HG03354 (cell line): ENCODE measurements at regions not wholly inside any gene's neighbourhood (a gene's known extent, or its start where the extent isn't known, plus 50 kb on each side); places are given as distances from the start of the nearest gene placed in this dataset.
"Not testable (repeated sequence)": the region's sequence is repeated elsewhere in the genome, so short reads cannot be mapped to it uniquely, and the experiment has no call there.

ENCODE experiments used
- ATAC-seq: cut with Tn5 transposase; IDR thresholded peaks from one replicate; pipeline ENCODE4 v1.9.1; 2021; ENCODE audit warnings: mild to moderate bottlenecking; ENCODE audit not compliant: unreplicated experiment, poor library complexity, severe bottlenecking

- no peak for ATAC-seq
These were observed 248.9 kb downstream of the TDRD15 start for GRCh38 chr2:21372654-21373053.

DNA sequence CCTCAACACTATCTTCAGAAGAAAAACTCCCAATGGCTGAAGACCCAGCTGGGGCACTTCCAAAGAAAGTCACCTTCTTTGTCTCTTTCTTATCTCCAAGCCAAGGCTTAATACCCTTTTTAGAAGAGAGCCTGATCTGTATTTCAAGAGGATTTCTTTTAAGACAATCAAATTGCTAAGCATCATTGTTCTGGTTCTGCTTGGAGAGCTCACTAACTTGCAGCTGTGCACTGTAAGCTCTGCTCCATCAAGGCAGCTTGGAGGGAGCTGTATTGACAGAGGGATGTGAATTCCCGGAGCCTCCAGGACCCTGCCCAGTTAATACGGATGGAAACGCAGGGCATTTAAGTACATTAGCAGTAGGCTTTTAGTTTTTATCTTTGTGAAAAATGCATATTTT, 253.1 kb downstream of the TDRD15 start:
- no peak for ATAC-seq

DNA sequence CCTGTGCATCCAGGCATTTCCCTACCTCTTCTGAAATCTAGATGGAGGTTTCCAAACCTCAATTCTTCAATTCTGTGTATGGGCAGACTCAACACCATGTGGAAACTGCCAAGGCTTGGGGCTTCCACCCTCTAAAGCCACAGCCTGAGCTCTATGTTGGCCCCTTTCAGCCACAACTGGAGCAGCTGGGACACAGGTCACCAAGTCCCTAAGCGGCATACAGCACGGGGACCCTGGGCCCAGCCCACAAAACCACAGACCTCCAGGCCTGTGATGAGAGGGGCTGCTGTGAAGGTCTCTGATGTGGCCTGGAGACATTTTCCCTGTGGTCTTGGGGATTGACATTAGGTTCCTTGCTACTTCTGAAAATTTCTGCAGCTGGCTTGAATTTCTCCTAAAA, 255.4 kb downstream of the TDRD15 start:
- no peak for ATAC-seq

GRCh38 chr2:21379668-21380067, 255.9 kb downstream of the TDRD15 start:
- not testable (repeated sequence) for ATAC-seq

- no peak for ATAC-seq
These were observed 257.7 kb downstream of the TDRD15 start for GRCh38 chr2:21381421-21381820.

DNA sequence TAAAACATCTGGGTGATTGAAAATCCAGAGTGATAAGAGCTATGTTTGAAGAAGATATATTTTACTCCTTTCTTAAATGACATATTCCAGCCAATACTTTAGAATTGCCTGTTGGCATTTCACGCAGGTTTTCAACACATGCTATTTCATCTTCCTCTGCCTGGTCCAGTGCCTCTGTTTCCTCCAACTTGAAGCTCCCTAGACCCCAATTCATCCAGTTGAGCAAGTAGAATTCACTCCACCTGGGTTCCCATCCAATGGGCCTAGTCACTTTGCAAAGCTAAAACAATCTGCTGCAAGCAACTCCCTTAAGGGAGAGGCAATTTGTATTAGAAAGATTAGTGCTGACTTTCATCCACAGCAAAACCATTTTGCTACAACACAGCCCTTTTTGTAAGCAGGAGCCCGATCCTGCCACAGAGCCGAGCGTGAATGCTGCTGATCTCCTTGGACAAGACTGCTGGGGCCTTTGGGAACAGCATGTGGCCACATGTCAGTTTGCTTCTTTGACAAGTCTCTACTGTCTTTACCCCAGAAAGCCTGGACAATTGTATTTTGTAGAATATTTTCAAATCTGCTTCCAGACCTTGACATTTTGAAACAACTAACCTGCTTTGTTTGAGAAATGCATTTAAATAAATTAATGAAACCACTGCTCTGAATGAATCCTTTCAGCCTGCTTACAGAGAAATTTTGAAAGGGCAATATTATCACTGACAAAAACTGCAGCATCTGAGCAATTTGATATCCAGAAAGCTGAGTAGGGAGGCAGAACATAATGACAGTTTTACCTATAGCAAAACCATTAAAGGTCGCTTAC, 259.1 kb downstream of the TDRD15 start:
- ATAC-seq = no peak

DNA sequence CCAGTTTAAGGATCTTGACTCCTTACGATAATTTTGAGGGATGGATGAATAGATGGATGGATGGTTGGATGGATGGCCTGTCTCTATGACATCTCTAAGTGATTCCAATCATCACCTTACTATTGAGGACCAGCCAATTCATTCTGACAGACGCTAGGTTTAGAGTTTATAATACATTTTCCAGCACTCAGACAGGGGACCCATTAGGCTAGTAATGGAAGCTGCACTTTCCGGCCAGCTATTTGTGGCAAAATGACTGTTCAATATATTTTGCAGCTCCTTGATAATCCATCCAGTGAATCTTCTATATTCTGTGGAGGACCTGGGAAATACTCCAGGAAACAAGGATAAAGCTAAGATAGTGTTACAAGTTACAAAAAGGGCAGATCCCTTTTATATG, 262.9 kb downstream of the TDRD15 start:
- no peak for ATAC-seq

GRCh38 chr2:21392649-21393048, 268.9 kb downstream of the TDRD15 start:
- ATAC-seq = no peak

- ATAC-seq = no peak
These were observed 269.4 kb downstream of the TDRD15 start for GRCh38 chr2:21393173-21393572.

DNA sequence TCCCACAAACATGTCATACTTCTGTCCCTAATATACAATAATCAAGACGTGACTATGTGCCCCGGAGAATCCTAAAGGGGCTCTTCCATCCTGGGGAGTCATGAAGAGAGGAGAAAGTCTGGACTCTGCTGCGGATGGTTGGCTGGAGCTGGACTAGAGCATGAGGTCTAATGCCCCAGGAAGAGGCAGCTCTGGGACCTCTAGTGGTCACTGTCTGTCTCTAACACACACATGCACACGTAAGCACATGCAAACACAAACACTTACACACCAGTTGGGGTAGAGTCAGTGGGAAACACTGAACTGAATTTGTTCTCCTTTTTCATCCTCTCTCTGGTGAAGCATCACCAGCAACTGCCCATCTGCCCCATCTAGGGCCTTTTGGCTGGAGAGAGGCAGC, 271.6 kb downstream of the TDRD15 start:
- ATAC-seq = no peak

DNA sequence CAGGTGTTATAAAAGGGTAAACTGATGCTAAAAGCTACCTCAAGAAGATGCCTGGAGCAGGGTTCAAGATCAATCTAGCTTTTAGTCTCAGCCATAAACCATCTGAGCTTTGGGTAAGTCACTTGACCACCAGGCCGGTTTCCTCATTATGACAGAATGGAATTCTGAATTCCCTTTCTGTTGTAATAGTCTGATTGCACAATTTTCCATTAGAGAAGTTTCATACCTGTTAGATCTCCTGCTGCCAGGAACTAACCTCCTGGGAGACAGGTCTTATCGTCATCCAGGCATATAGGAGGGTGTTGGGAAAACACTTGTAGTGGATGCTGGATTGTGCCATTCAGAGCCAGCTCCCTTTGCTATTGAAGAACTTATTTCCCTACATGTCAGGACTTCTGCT, 272.5 kb downstream of the TDRD15 start:
- ATAC-seq = no peak

DNA sequence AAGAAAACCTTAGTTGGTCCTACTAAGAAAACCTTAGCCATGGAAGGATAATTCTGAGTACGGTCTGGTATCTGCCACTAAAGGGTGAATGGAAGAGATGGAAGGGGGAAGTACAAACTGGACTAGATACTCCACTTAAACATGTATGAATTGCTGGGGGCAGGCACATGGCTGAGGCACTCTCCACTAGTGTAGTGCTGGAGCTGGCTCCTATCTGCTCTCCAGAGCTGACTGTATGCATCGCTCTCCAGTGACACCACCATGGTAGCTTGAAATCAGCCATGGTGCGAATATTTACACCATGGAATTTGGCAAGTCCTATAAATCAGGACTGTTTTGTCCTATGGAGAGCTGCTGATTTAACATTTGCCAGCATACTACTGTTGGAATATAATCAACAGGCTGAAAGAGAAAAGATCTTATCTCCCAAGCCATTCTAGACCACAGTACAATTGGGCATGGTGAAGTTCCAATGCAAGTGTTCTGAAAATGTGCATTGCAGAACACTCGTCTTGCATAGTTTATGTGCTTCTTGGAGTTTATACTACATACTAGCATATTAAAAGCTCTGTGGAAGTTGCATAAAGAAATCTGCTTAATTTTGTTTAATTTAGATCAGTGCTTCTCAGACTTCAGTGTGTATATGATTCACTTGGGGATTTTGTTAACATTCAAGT, 277.4 kb downstream of the TDRD15 start:
- ATAC-seq = no peak

- ATAC-seq = no peak
These were observed 280.4 kb downstream of the TDRD15 start for GRCh38 chr2:21404137-21404536.

DNA sequence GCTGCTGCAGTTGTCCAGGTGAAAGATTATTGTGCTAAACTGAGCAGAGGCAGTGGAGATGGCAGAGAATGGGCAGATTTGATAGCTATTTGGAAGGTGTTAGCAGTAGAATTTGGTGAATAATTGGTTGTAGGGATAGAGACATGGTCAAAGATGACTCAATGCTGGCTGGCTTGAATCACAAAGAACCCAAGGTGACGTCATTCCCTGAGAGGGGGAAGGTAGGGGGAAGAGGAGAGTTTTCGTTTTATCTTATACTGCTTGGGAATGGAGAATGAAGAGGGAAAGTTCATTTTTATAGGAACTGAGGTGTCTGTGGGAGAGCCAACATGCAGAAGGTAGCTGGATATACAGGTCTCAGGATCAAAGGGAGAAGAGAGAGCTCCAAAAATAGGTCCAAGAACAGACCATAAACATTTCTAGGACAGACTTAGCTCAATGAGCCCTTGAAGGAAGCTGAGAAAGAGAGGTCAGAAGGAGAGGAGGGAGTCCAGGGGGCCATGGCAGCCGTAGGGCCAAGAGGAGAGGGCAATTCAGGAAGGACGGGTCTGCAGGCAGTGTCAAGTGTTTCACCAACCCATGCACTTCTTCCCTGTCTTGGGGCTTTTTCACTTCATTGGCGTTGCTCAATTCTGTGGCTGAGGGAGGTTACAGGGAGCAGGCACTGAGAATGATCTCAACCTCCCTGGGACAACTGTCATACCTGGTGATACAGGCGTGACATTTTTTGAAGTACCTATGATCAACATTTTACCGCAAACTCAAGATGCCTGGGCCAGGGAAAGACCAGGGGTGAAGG, 281.3 kb downstream of the TDRD15 start:
- no peak for ATAC-seq

GRCh38 chr2:21406386-21406785, 282.6 kb downstream of the TDRD15 start:
- no peak for ATAC-seq

DNA sequence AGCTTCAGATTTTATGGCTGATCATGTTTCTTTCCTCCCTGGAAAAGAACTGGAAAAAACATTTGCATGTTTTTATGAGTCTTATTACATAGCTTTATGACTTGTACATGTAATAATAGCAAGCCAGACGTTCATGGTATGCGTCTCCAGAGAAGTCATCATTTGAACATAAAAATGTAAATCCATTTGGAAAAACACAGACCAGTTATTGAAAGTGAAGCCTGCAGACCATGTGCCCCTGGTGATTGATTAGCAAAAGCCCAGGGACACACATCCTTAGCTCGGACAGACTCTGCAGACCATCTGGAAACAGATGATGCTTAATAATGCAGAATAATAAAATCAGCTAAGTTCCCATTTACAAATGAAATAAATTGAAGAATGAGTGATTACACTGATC, 283.1 kb downstream of the TDRD15 start:
- no peak for ATAC-seq

DNA sequence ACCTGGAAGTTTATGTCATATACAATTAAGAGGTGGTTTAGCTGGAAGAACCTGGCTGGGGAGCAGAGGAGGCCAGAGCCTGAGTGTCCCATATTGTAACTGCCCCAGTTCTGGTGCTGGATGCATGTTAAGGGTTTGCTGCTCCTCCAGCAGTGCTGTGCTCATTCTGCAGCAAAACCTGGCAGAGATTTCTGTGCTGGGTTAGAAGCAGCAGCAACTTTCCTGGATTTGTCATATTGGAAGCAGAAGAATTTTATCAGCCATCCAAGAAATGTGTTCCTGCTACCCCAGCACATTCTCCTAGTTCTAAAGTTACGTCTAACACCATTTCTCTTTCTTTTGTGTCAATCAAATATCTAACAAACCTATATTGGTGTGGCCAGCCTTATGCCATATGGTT, 284.1 kb downstream of the TDRD15 start:
- no peak for ATAC-seq

DNA sequence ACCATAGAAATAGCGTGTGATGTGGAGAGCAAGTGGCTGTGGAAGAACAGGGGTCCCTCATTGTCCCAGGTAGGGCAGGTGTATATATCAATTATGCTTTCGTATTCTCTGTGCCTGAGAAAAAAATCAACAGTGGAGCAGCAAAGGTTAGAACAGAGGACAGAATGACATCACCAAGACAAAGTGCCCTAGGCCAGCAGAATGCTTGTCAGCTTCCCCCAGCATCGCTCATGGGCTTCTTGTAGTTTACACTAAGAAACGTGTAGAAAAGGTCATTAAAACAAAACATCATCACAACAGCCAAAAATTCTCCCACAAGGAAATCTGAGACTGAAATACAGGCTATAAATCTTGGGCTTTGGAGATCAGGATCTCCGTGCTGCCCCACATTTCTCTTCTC, 288.0 kb downstream of the TDRD15 start:
- no peak for ATAC-seq

GRCh38 chr2:21412944-21413443, 289.2 kb downstream of the TDRD15 start:
- ATAC-seq = no peak

GRCh38 chr2:21415234-21415633, 291.5 kb downstream of the TDRD15 start:
- ATAC-seq = no peak
